PC-3 (cell line): ENCODE measurements at regions not wholly inside any gene's neighbourhood (a gene's known extent, or its start where the extent isn't known, plus 50 kb on each side); places are given as distances from the start of the nearest gene placed in this dataset.

Experiments used
- CTCF ChIP-seq: fragments of 300-600 bp; sonication (generic); conservative IDR thresholded peaks from 2 replicates; pipeline ENCODE4 v1.5.1; 2017; ENCODE audit warnings: antibody characterized with exemption, low read depth, mild to moderate bottlenecking, low read length
- EZH2 ChIP-seq: fragments of 300-600 bp; sonication (generic); IDR thresholded peaks from one replicate; pipeline ENCODE4 v1.6.1; 2017; ENCODE audit warnings: antibody characterized with exemption, mild to moderate bottlenecking, low read length; ENCODE audit not compliant: unreplicated experiment
- EZH2phosphoT487 ChIP-seq: fragments of 300-600 bp; sonication (generic); IDR thresholded peaks from 2 replicates; pipeline ENCODE4 v1.6.1; 2018; ENCODE audit warnings: mild to moderate bottlenecking, antibody characterized with exemption, low read length, borderline replicate concordance

GRCh38 chr20:62547364-62547763 lies 71.6 kb upstream of the GATA5 start:
- TF ChIP-seq CTCF (no peak), EZH2 (no peak), EZH2phosphoT487 (no peak)
